SK-N-SH treated with all-trans-retinoic acid at 6 μM for 48 hours (cell line): ENCODE measurements at regions not wholly inside any gene's neighbourhood (a gene's known extent, or its start where the extent isn't known, plus 50 kb on each side); places are given as distances from the start of the nearest gene placed in this dataset.

ENCODE experiments used
- ARNTL ChIP-seq: fragments of 450-650 bp; formaldehyde crosslinking; IDR thresholded peaks from 2 replicates; pipeline ENCODE4 v1.5.0; 2020; ENCODE audit warnings: low read depth, mild to moderate bottlenecking, moderate library complexity, borderline replicate concordance
- BACH2 ChIP-seq: fragments of 250-450 bp; sonication (Bioruptor Pico); IDR thresholded peaks from 2 replicates; pipeline ENCODE4 v1.9.0; 2021; ENCODE audit warnings: mild to moderate bottlenecking, borderline replicate concordance
- CREB5 ChIP-seq: fragments of 250-450 bp; sonication (Bioruptor Pico); IDR thresholded peaks from 2 replicates; pipeline ENCODE4 v1.5.1; 2020; ENCODE audit warnings: low read depth, mild to moderate bottlenecking, moderate library complexity
- CSDC2 ChIP-seq: fragments of 250-450 bp; sonication (Bioruptor Pico); IDR thresholded peaks from 2 replicates; pipeline ENCODE4 v1.5.0; 2020; ENCODE audit warnings: mild to moderate bottlenecking, moderate library complexity
- PATZ1 ChIP-seq: fragments of 250-450 bp; sonication (Bioruptor Pico); IDR thresholded peaks from 2 replicates; pipeline ENCODE4 v1.8.0; 2020; ENCODE audit warnings: mild to moderate bottlenecking, moderate library complexity, borderline replicate concordance
- POU6F1 ChIP-seq: fragments of 250-450 bp; sonication (Bioruptor Pico); IDR thresholded peaks from 2 replicates; pipeline ENCODE4 v1.8.0; 2021; ENCODE audit warnings: low read depth, mild to moderate bottlenecking, moderate library complexity, borderline replicate concordance
- PPARA ChIP-seq: fragments of 250-450 bp; sonication (Bioruptor Pico); IDR thresholded peaks from 2 replicates; pipeline ENCODE4 v1.5.0; 2020; ENCODE audit warnings: mild to moderate bottlenecking, borderline replicate concordance
- RARB ChIP-seq: fragments of 250-450 bp; sonication (Bioruptor Pico); IDR thresholded peaks from 2 replicates; pipeline ENCODE4 v1.8.0; 2021; ENCODE audit warnings: mild to moderate bottlenecking, moderate library complexity
- TOX ChIP-seq: fragments of 250-450 bp; sonication (Bioruptor Pico); IDR thresholded peaks from 2 replicates; pipeline ENCODE4 v1.8.0; 2021; ENCODE audit warnings: mild to moderate bottlenecking, moderate library complexity, borderline replicate concordance
- ZFP3 ChIP-seq: fragments of 250-450 bp; sonication (Bioruptor Pico); IDR thresholded peaks from 2 replicates; pipeline ENCODE4 v1.5.0; 2020; ENCODE audit warnings: mild to moderate bottlenecking, moderate library complexity
- ZFP30 ChIP-seq: fragments of 450-650 bp; formaldehyde crosslinking; IDR thresholded peaks from 2 replicates; pipeline ENCODE4 v1.5.0; 2022; ENCODE audit warnings: mild to moderate bottlenecking, moderate library complexity
- ZNF70 ChIP-seq: fragments of 450-650 bp; formaldehyde crosslinking; IDR thresholded peaks from 2 replicates; pipeline ENCODE4 v1.5.0; 2020; ENCODE audit warnings: mild to moderate bottlenecking, moderate library complexity

GRCh38 chr10:128901236-128901635 is 565.8 kb upstream of the MGMT start:
- TF ChIP-seq CSDC2 (CRISPR knock-in tag) (no peak), CREB5 (CRISPR knock-in tag) (no peak), PATZ1 (CRISPR knock-in tag) (no peak), TOX (no peak), RARB (CRISPR knock-in tag) (no peak), POU6F1 (no peak), ZFP30 (CRISPR knock-in tag) (no peak), ZFP3 (CRISPR knock-in tag) (no peak), ZNF70 (no peak), PPARA (CRISPR knock-in tag) (no peak), ARNTL (CRISPR knock-in tag) (no peak), BACH2 (CRISPR knock-in tag) (no peak)
